ENCODE measurements at regions not wholly inside any gene's neighbourhood (a gene's known extent, or its start where the extent isn't known, plus 50 kb on each side); places are given as distances from the start of the nearest gene placed in this dataset.

GRCh38 chr1:239593527-239593926, 207.2 kb downstream of the CHRM3 start:
- TF ChIP-seq CTCF (IDR thresholded peaks at IDR 0.05): no peak
- H3K27ac ChIP-seq (ENCODE audit: low read depth in 1 of 2, low read length in 2 of 2): no peak overlapping the region
- ChIA-PET POLR2A (no interaction called here), CTCF (interaction anchor here (1.1 kb wide), 1 partner anchor 39 kb away, joined by 3 read pairs; no protein-coding TSS in a partner anchor)
- no peaks in the 10 kb centered on the region for H3K4me1 ChIP-seq (ENCODE audit: insufficient read depth, low read length)
- no peak overlapping the region for H3K4me3 Mint-ChIP-seq
- H3K4me3 ChIP-seq (ENCODE audit: low read length): no peak overlapping the region
- intact Hi-C loops (cut with DNase I, micrococcal nuclease): no loop called here
- H3K27me3 Mint-ChIP-seq: no peaks in the 10 kb centered on the region
- ATAC-seq (ENCODE audit: poor library complexity): no peak
- DNase-seq: no peak
- no peak overlapping the region for H3K27ac Mint-ChIP-seq
- no peaks in the 10 kb centered on the region for H3K36me3 Mint-ChIP-seq (ENCODE audit: low read depth)
- H3K36me3 ChIP-seq (ENCODE audit: insufficient read depth, low read length): no peaks in the 10 kb centered on the region
- H3K4me1 Mint-ChIP-seq (ENCODE audit: low read depth): no peaks in the 10 kb centered on the region
- H3K27me3 ChIP-seq (ENCODE audit: control insufficient read depth in 1 of 2, insufficient read depth in 2 of 2, low read length in 2 of 2): no peaks in the 10 kb centered on the region
- H3K9me3 ChIP-seq (ENCODE audit: control insufficient read depth in 1 of 2, insufficient read depth in 1 of 2, low read length in 2 of 2): no peaks in the 10 kb centered on the region
- no peaks in the 10 kb centered on the region for H3K9me3 Mint-ChIP-seq

GRCh38 chr1:239600588-239600987, 214.2 kb downstream of the CHRM3 start:
- no peaks in the 10 kb centered on the region for H3K4me1 ChIP-seq (ENCODE audit: insufficient read depth, low read length)
- no peaks in the 10 kb centered on the region for H3K4me1 Mint-ChIP-seq (ENCODE audit: low read depth)
- H3K4me3 Mint-ChIP-seq: no peak overlapping the region
- CTCF ChIA-PET: no interaction called here
- no peak overlapping the region for H3K27ac ChIP-seq (ENCODE audit: low read depth in 1 of 2, low read length in 2 of 2)
- H3K4me3 ChIP-seq (ENCODE audit: low read length): no peak overlapping the region
- H3K36me3 ChIP-seq (ENCODE audit: insufficient read depth, low read length): no peaks in the 10 kb centered on the region
- H3K27me3 Mint-ChIP-seq: no peaks in the 10 kb centered on the region
- no peaks in the 10 kb centered on the region for H3K27me3 ChIP-seq (ENCODE audit: control insufficient read depth in 1 of 2, insufficient read depth in 2 of 2, low read length in 2 of 2)
- no peaks in the 10 kb centered on the region for H3K9me3 Mint-ChIP-seq
- POLR2A ChIA-PET: no interaction called here
- TF ChIP-seq CTCF (IDR thresholded peaks at IDR 0.05): no peak
- intact Hi-C loops (cut with DNase I, micrococcal nuclease): no loop called here
- H3K27ac Mint-ChIP-seq: no peak overlapping the region
- no peak for DNase-seq
- H3K9me3 ChIP-seq (ENCODE audit: control insufficient read depth in 1 of 2, insufficient read depth in 1 of 2, low read length in 2 of 2): no peaks in the 10 kb centered on the region
- no peak for ATAC-seq (ENCODE audit: poor library complexity)
- no peaks in the 10 kb centered on the region for H3K36me3 Mint-ChIP-seq (ENCODE audit: low read depth)

GRCh38 chr1:239601108-239601507, 214.7 kb downstream of the CHRM3 start:
- H3K4me3 Mint-ChIP-seq: no peak overlapping the region
- DNase-seq: no peak
- H3K27ac ChIP-seq (ENCODE audit: low read depth in 1 of 2, low read length in 2 of 2): no peak overlapping the region
- ATAC-seq (ENCODE audit: poor library complexity): no peak
- H3K36me3 ChIP-seq (ENCODE audit: insufficient read depth, low read length): no peaks in the 10 kb centered on the region
- H3K4me1 Mint-ChIP-seq (ENCODE audit: low read depth): no peaks in the 10 kb centered on the region
- no peaks in the 10 kb centered on the region for H3K36me3 Mint-ChIP-seq (ENCODE audit: low read depth)
- no peaks in the 10 kb centered on the region for H3K27me3 ChIP-seq (ENCODE audit: control insufficient read depth in 1 of 2, insufficient read depth in 2 of 2, low read length in 2 of 2)
- TF ChIP-seq CTCF (IDR thresholded peaks at IDR 0.05): no peak
- H3K4me3 ChIP-seq (ENCODE audit: low read length): no peak overlapping the region
- H3K4me1 ChIP-seq (ENCODE audit: insufficient read depth, low read length): no peaks in the 10 kb centered on the region
- ChIA-PET POLR2A (no interaction called here), CTCF (no interaction called here)
- H3K9me3 ChIP-seq (ENCODE audit: control insufficient read depth in 1 of 2, insufficient read depth in 1 of 2, low read length in 2 of 2): no peaks in the 10 kb centered on the region
- H3K27ac Mint-ChIP-seq: no peak overlapping the region
- no peaks in the 10 kb centered on the region for H3K27me3 Mint-ChIP-seq
- intact Hi-C loops (cut with DNase I, micrococcal nuclease): no loop called here
- H3K9me3 Mint-ChIP-seq: no peaks in the 10 kb centered on the region

All from CD4-positive, alpha-beta T cell (primary cell).